HuH-7 (cell line): ENCODE measurements at regions not wholly inside any gene's neighbourhood (a gene's known extent, or its start where the extent isn't known, plus 50 kb on each side); places are given as distances from the start of the nearest gene placed in this dataset.

Experiments used
- DNase-seq: peaks from one replicate; pipeline ENCODE4 v3.0.0; 2011; ENCODE audit warnings: low spot score

GRCh38 chr6:140586426-140587061, 1212.1 kb upstream of the CITED2 start:
- no peak for DNase-seq

DNA sequence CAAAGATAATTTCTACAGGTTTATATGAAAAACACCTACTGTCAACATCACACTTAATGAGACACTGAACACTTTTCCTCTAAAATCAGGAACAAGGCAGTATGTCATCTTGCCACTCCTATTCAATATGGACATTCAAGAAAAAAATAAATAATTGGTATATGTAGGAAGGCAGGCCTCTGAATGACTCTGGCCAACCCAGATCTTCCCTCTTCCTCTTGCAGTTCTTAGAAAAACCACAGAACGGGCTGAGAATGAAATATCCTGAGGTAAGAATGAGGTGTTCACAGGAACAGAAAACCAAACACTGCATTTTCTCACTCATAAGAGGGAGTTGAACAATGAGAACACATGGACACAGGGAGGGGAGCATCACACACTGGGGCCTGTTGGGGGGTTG, 1207.2 kb upstream of the CITED2 start:
- DNase-seq = no peak

DNA sequence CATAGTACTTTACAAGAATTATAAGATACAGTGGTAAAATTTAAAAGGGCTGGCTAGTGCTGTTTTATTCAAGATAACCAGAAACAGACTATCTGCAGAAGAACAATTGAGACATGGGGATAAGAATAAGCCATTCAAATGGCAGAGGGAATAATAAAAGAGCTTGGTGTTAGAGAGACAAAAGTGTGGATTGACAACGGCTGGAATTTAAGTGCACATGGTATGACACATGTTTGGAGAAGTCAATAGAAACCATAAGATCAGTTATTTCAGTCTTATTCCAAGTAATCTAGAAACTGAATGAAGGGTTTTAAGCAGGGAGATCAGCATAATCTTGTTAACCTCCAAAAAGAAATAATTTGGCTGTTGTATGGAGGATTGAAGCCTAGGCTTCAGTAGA, 1205.5 kb upstream of the CITED2 start:
- DNase-seq = no peak

- DNase-seq = no peak
Measured at GRCh38 chr6:140576004-140576555, 1201.6 kb upstream of the CITED2 start.

GRCh38 chr6:140572867-140573266, 1198.4 kb upstream of the CITED2 start:
- no peak for DNase-seq

DNA sequence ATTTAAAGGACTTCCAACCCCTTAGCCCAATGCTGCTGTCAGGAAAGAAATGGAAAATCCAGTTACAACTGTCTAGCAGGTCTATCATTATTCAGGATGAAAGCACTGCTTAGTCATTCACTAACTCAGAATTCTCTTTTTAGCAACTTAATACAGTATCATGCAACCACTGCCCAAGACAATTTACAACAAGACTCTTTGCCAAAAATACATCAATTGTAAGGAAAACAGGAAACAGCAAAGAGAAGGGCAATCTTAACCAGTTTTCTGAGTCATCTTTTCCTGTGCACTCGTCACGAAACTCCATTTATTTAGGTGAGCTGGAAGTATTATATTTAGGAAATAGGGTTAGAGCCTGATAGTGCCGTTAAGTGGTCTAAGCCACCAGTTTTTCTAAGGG, 1197.7 kb upstream of the CITED2 start:
- no peak for DNase-seq

DNA sequence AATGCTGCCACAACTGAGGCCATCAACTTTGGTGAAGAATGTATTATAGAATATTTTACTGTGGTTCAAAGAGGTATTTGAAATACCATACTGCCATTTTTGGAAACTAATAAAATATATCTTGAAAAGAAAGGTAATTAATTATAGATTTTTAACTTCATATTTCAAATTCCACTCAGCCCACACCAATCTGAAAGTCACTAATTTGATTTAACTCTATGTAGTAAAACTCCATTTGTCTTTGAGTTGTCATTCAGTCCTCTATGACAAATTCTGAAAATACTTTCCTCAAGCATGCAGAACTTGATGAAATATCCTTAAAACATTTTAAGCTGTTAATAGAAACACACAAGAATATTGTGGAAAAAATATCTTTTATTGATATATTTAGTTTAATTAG, 1196.7 kb upstream of the CITED2 start:
- no peak for DNase-seq

DNA sequence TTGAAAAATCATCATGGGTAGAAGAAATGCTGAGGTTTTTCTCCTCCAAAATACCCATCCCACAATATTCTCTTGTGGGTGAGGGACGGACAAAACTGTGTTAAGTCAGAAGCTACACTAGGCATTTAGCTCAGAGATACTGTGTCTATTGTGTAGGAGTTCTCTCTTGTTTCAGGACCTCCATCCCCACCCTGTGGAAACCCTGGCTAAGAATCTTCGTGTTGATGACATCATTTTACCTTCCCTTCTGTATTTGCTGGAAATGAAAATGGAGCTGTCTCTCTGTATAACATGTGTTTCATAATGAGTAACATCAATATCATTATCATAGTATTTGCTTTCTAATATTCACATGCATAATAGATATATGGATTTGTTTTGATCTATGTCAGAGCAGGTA, 1193.0 kb upstream of the CITED2 start:
- DNase-seq = no peak

GRCh38 chr6:140566781-140567277, 1192.4 kb upstream of the CITED2 start:
- no peak for DNase-seq

GRCh38 chr6:140563728-140564127, 1189.3 kb upstream of the CITED2 start:
- DNase-seq = no peak

- DNase-seq = no peak
Measured at GRCh38 chr6:140561701-140562100, 1187.3 kb upstream of the CITED2 start.

DNA sequence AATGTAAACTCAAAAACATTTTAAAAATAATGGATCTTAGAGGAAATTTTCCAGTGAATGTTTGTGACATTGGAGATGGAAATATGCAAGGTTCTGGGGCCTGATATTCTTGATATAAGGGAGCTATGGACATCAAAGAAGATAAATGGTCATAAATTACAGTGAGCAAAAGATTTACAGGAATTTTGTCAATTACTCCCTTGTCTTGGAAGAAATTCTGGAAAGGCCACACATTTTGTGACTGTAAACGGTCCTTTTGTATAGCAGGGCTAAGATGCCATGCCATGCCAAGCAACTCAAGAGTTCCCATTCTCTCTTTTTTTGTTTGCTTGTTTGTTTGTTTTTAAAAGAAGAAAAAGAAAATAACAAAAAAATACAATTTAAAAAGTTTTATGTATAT, 1186.2 kb upstream of the CITED2 start:
- no peak for DNase-seq

DNA sequence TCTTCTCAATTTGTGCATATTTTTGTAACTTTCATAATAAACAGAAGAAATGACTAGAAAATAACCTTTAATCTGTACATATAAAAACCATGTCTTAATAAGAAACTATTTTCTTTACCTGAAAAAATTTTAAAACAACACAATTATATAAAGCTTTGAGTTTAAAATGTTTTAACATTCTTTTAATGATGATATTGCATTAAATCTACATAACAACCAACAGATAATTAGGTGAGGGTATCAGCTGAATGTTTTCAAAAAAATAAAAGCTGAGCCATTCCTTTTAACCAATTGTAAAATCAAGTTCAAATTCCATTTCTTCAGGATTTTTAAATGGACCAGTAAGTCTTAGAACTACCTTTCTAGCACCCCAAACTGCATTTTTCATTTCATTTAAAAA, 1185.0 kb upstream of the CITED2 start:
- DNase-seq = no peak

- DNase-seq = no peak
Measured at GRCh38 chr6:140554421-140554820, 1180.0 kb upstream of the CITED2 start.

DNA sequence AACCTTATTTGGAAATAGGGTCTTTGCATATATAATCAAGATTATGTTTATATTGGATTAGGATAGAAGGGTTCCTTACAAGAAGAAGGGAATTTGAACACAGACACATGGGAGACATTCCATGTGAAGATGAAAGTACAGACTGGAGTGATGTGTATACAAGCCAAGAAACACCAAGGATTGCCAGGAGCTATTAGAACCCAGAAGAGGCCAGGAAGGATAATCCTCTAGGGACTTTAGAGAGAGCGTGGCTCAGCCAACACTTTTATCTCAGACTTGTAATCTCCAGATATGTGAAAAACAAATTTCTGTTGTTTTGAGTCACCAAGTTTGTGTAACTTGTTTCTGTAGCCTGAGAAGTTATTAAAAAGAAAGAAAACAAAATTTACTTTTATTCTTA, 1173.9 kb upstream of the CITED2 start:
- no peak for DNase-seq

DNA sequence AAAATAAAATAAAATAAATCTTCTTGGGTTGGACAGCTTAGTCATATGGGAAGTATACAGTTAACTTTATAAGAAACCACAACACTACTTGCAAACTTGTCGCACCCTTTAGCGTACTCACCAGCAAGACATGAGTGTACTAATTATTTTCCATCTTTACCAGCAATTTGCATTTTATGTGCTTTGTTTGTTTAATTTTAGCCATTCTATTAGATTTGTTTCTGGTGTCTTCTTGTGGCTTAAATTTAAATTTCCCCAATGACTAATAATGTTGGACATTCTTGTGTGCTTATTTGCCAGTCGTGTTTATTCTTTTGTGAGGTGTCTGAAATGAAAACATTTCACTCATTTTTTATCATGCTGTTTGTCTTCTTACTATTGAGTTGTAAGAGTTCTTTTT, 1172.2 kb upstream of the CITED2 start:
- DNase-seq = no peak

GRCh38 chr6:140544431-140544830, 1170.0 kb upstream of the CITED2 start:
- no peak for DNase-seq

GRCh38 chr6:140542863-140543262, 1168.4 kb upstream of the CITED2 start:
- DNase-seq = no peak

DNA sequence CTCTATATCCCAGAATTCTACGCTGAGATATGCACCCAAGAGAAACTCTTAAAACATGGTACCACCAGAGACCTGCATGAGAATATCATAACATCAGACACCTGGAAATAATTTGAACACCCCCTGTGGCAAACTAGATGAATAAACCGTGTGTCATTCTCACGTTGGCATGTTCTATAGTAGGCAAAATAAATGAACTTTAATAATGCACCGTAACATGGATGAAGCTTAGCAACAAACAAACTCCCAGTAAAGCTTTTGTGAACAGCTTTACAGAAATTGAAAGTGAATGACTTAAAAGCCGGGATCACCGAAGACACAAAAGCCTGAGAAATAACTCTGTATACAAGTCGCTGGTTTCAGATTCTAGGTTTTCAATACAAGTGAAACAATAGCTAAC, 1166.8 kb upstream of the CITED2 start:
- DNase-seq = no peak

- no peak for DNase-seq
Measured at GRCh38 chr6:140540743-140541142, 1166.3 kb upstream of the CITED2 start.

- DNase-seq = no peak
Measured at GRCh38 chr6:140538926-140539325, 1164.5 kb upstream of the CITED2 start.

GRCh38 chr6:140537834-140538705, 1163.6 kb upstream of the CITED2 start:
- DNase-seq = peak; percentile 34

DNA sequence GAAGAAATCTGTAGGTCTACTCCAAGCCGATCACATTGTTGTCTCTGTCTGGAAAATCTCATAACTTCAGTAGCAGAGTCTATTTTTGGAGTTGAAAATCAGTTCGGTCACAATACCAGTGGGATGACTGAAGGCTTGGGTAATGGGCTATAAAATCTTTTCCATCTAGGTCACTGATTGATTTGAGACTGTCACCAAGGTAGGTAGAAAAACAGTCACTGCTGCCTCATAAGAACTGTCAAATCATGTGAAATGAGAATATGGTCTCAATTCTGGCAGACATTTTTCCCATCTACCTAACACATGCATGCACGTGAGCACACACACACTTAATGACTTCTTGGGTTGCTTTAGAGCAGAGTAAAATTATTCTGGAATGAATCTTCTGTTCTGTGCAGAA, 1162.8 kb upstream of the CITED2 start:
- no peak for DNase-seq
